T-helper 1 cell treated with Interleukin-12 subunit alpha and Interleukin-12 subunit beta and Interleukin-4 antibody, amounts not matched to agents 30 ng/mL and 1 ng/mL, for 36 hours (primary cell): ENCODE measurements at regions not wholly inside any gene's neighbourhood (a gene's known extent, or its start where the extent isn't known, plus 50 kb on each side); places are given as distances from the start of the nearest gene placed in this dataset.

ENCODE experiments used
- intact Hi-C: fragments of 100-400 bp; cut with micrococcal nuclease; formaldehyde crosslinking; loops from one replicate; pipeline ENCODE4 v1.15.1; 2024

DNA sequence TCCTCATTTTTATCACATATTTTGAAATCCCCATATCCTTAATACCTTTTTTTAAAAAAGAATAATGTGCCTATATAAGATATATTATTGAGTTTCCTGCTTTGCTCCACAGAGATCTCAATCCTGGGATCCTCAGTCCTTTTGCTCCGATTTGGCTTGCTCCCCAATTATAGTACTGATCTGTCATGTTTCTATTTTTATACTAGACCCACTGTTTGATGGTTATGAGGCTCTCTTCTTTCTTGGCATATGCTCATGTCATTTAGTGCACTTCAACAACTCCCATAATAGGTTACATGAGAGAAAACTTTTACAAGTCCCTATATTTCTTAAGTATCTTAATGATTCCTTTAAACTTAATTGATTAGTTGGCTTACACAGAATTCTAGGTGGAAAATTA lies 958.5 kb upstream of the EPHA7 start:
- intact Hi-C loops, result no loop called here

DNA sequence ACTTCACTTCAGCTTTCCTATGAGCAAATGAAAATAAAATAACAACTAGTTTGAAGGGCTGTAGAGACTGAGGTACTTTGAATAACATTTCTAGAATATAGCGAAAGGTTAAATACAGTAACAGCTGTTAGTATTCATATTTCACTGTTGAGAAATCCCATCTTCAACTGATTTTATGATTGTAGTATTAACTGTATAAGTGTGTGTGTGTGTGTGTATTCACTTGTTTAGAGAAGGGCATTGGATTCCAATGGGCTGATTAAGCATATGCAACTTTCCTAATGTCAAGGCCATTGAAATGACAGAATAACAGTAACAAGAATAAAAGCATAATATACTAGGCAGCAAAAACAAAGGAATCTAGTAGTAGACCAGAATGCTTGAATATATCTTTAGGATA lies 957.5 kb upstream of the EPHA7 start:
- intact Hi-C loops, result no loop called here

DNA sequence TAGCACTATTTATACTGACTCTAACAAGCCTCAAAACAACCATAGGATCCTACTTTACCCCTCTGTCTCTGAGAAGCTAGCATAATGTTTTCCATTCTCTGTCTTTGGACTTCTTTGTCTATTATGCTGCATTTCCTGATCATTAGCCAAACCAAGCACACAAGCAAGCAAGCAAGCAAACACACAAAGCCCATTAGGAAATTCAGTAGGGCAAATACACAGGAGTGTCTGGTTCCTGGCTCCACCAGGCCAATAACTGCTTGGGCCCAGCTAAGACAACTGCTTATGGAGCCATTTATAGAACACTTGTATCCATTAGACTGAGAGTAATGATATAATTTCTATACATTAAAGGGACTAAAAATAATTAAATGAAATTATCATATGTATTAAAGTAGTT lies 952.9 kb upstream of the EPHA7 start:
- intact Hi-C loops, result no loop called here

DNA sequence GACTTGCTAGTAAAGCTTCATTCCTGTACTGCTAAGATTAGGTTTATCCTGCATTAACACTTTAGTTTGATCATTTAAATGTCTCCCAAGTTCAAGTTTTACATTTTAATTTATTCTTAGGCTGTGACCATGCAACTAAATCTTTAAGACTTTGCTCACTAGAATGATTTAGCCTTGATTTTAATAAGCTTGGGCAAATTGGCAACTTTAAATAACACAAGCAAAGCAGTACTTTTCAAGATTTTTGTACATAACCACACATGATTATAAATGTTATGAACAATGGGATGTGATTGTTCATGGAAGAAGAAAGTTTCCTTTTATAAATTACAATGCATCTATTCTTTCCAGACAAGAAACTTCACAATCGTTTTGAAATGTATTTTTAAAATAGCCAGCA lies 948.0 kb upstream of the EPHA7 start:
- intact Hi-C loops, result no loop called here

DNA sequence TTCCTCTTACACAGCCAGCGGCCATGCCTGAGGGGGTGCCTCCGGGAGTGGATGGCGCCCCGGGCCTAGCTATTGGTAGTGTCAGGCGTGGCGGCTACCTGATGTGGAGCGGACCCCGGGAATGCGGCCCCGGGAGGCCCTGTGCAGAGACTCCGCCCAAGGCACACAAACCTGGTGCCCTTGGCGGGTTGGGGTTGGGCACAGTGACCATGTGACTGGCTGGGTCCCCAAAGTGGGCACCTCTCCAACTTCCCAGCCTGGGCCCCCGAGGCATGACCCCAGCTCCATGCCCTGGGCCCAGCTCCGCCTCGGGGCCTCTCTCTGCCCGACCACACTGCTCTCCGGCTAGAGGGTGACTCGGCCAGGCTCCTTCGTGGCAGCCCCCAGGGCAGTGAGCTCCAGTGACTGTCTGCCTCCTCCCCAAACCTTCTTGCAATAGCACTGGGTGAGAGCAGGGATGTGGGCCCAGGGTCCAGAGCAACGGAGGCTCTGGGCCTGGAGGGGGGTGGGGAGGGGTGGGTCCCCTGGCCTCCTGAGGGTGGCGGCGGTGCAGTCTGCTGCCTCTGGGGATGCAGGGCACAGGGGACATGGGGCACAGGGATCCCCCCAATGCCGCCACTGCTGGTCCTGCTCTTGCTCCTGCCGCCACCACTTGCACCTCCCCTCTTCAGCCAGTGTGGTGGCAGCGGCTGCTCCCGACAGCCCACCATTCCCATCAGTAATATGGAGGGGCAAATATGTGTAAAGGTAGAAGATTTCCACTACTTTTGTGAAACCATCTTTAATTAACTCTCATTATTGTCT lies 942.9 kb upstream of the EPHA7 start:
- intact Hi-C loops, result no loop called here

DNA sequence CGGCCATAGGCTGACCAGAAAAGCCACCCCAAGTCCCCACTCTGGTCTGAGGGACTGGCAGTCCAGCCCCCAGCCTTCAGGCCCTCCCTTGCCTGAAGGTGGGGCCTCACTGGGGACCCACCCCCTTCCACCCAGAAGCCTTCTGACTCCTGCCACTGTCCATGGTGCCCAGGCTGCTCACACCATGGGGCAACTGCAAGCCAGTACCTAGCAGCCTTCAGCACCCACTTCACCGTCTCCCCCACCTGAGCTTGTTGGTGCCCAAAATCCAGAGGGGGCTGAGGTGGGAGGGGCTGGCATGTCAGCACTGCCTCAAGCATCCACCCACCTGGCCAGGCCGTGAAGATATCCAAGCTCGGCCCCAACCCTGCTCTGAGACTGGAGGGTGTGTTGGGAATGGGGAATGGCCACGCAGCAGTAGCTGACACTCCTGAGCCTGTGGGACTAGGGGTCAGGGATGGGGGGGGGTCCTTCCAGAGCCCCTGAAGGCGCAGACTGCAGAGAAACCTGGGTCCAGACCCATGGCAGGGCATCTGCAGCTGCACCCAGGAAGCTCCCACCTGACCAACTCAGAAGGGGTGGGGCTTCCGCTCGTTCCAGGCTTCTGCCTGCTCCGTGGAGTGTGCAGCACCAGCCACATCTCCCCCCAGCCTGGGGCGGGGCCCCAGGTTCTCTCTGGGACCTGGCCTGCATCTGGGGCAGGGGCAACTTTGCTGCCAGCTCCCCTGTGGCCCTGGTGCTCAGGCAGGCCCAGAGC lies 942.1 kb upstream of the EPHA7 start:
- intact Hi-C loops, result no loop called here

DNA sequence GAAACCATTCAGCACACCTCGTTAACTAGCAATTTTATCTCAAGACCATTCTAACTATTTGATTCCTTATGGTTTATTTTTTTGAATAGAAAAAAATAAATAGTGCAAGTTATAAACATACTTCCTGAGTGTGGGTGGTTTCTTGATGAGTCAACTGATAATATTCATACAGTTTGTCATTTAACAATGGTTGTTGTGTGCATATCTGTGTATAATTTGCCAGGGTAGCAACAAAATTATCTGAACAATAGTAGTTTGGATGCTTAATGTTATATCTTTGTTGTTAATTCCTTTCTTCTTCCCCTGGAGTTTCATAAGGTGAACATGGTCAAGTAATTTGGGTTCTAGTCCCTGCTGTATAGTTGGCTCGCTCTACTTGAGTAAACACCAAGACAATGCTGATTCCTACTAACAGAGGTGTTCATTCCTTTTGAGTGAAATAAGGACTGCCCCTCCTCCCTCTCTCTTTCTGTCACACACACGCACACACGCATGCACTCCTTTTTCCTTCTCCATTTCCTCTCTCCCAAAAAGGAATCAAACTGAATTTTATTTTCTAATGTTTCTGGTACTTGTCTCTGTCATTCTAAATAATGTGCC lies 938.1 kb upstream of the EPHA7 start:
- intact Hi-C loops, result no loop called here

DNA sequence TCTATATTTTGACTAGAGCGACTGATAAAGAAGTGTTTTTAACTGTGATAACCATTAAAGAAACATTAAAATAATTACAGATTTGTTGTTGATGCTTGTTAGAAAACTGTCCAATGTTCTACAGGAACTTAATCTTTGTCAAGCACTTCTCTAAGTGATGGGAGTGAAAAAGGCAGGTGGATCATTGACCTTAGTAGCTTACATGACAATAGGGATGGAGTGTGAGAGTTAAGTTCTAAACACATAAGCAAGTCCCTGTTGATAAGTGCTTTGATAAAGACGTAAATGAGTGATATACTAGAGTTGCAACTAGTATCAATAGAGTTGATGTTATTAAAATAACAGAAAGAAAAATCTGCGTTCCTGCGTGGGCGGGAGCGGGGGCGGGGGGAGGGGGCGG lies 931.5 kb upstream of the EPHA7 start:
- intact Hi-C loops, result no loop called here

DNA sequence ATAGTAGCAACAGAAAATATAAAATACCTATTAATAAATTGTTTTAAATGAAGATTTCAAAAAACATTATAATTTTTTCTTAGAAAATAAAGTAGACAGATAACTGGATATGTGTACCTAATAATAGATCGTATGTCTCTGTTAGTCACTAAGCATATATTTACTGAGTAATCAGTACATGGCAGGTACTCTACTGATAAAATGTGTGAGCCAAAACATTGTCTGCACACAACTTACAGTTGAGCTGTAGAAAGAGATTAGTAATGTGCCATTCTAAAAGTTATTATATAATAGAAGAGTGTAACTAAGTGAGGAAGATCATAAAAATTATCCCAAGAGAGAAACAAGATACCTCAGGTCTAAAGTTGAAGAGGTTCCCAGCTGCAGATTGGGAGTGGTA lies 929.9 kb upstream of the EPHA7 start:
- intact Hi-C loops, result no loop called here

DNA sequence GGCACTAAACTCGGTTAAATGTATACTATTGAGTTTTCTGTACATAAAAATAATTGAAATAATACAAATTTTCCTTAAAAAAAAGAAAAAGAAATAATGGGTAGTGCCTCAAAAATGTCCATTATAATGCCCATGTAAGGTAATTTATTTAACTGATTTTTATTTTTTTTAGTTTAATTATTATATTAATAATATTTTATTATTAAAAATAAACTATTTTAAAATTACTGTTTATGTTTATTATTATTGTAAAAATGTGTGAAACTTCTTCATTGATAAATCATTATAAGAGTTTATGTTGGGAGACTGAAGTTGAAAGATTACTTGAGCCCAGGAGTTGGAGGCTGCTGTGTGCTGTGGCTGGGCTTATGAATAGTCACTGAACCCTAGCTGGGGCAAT lies 925.5 kb upstream of the EPHA7 start:
- intact Hi-C loops, result no loop called here

DNA sequence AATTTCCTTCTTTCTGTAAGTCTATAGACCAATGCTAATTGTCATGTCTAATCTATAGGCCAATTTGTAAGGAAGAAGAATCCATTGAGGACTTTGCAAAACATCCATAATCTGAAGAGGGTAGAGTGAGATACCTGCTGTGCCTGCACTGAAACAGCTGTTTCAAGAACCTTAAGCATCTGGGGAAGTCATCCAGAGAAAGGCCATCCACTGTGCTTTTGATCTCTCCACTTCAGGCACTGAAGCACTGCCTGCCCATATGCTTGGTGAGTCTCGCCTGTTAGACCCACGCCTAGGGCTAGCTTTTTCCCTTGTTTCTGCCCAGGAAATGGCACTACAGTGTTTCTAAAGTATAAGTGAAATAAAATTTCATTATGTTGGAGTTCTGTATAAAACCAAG lies 921.8 kb upstream of the EPHA7 start:
- intact Hi-C loops, result no loop called here

DNA sequence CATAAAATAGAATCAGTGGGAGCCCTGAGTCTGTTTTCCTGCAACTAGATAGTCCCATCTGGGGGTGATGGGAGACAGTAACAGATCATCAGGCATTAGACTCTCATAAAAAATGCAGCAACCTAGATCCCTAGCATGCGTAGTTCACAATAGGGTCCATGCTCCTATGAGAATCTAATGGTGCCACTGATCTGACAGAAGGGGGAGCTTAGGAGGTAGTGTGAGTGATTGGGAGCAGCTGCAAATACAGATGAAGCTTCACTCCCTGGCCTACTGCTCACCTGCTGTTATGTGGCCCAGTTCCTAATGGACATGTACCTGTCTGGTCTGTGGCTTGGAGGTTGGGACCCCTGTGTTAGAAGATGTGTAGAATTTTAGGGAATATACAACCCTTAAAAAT lies 904.5 kb upstream of the EPHA7 start:
- intact Hi-C loops, result no loop called here

DNA sequence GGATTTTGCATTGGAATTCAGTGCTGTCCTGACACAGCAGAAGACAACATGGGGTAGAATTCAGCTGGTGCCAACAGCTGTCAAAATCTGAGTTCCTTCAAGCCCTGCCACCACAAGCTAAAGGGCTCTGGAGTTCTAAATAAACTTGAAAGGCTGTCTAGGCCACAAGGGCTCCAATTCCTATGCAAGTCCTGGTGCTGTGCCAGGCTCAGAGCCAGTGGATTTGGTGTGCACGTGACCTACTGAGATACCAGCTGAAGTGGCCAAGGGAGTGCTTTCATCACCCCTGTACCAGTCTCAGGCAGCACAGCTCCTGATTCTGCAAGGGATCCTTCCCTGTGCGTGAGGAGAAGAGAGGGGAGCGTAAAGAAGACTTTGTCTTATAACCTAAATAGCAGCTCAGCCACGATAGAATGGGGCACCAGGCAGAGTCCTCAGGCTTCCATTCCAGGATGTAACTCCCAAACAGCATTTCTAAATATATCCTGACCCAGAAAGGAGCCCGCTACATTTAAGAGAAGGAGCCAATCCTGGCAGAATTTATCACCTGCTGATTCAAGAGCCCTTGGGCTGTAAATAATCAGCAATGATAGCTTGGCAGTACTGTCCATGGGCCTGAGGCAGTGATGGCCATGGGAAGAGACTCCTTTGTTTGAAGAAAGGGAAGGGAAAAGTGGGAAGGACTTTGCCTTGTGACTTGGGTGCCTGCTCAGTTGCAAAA lies 881.2 kb upstream of the EPHA7 start:
- intact Hi-C loops, result no loop called here

DNA sequence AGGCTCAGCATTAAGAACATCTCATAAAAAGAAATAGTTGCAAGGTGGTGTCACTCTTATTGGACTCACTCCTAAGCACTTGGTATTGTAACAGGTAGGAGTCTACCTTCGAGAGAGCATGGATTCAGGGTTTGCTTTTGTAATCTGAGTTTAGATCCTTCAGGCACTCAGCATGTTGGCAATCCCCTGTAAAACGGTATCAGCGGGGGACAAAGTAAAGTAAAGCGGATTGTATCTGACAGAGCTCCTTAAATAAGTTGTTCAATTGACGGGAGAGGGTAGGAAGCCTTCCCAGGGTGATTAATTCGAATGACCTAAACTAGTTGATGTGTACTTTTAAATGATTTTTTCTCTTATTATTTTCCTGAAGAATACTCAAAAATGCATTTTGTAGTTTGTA lies 869.8 kb upstream of the EPHA7 start:
- intact Hi-C loops, result no loop called here

DNA sequence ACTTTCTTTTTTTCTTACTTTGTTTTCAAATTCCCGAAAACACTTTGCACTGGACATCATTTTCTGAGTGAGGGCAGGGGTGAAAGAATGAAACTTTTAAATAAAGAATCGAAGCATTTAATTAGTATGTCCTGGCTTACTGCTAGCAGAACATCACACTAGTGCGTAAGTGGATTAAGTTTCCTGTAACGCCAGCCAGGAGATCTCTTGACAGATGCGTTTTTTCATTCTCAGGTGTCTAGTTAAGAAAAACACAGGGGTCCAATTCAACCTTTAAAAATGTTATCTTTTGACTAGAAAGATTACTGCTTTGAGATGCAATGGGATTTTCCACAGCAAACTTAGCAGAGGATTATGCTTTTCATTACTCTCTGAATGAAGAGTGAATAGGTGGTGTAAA lies 858.8 kb upstream of the EPHA7 start:
- intact Hi-C loops, result loop anchor here (5.0 kb wide), 1 partner anchor 871 kb away; no protein-coding TSS in a partner anchor

DNA sequence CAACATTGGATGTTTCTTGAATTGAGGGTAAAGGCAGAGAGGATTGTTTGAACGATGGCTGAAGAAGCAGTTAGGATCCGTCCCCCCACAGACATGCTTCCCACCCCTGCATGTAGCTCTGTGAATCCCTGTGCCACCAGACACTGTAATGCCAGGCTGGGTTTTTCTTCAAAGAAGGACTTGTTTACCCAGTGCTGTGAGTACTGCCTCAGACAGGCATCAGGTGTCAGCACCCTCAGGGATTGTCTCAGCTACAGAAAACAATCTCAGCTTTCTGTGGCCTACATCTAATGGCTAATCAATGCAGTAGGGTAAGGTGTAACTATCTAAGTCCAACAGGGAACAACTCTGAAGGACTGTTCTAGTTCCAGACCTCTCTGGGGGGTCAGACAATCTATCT lies 853.0 kb upstream of the EPHA7 start:
- intact Hi-C loops, result no loop called here

DNA sequence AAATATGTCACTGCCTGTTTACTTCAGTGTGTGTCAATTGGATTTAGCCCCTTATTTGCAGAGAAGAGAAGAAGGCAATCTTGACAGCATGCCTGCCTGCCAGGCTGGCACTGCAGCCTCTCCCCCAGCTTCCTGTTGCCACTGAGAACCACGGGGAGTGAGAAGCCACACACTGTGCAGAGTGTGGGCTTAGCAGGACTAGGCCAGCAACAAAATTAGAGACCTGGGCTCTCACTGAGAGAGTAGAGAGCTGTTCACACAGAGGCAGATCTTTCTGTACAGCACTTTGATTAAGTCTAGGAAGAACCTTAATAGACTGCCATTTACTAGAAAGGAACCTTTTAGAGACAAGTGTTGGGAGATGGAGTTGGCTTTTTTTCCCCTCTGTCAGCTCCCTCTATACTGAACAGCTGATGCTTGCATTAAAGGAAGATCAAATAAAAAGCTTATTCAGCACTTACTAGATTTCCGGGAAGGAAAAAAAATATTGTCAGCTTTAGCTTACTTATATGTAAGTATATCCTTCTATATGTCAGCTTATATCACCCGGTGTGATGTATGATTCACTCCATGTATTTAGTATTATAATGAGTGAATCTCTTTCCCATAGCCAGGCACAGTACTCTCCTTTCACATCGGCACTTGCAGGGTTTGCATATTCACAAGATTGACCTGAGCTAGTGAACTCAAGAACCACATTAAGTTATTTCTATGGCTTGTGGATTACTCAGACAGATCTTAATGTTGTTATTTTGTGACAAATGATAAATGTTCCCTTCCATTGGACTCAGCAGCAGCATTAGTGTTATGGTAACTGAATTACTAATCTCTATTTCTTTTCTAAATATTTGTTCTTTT lies 851.0 kb upstream of the EPHA7 start:
- intact Hi-C loops, result no loop called here

DNA sequence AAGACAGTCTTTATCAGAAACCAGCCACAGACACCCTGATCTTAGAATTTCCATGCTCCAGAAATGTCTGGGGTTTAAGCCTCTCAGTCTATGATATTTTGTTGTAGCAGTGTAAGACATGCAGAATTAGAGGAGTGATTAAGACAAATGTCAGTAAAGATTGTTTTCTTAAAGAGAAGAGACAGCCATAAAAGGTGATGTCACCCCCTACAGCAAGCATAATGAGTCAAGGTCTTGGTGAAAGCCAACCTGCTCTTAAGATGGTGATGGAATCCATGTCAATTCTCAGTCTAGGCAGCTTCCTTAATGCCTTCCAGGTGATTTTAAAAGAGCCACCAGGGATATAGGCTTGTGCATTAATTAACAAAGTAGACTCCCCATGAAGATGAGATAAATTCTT lies 849.9 kb upstream of the EPHA7 start:
- intact Hi-C loops, result no loop called here

DNA sequence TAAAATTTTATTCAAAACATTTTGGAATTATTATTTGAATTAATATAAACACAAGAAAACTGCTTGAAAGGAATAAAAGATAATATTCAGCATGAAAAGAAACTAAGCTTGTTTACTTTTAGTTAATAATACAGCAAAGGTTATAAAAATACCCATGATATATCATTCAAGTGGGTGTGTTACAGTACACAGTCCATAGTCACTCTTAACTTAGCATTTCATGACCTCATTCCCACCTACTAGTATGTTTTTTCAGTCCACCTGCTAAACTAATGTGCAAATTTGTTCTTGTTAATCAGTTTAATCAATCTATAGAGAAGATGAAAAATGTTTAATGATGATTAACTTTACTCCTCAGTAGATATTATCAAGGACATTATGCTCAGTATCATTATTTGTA lies 841.4 kb upstream of the EPHA7 start:
- intact Hi-C loops, result no loop called here

DNA sequence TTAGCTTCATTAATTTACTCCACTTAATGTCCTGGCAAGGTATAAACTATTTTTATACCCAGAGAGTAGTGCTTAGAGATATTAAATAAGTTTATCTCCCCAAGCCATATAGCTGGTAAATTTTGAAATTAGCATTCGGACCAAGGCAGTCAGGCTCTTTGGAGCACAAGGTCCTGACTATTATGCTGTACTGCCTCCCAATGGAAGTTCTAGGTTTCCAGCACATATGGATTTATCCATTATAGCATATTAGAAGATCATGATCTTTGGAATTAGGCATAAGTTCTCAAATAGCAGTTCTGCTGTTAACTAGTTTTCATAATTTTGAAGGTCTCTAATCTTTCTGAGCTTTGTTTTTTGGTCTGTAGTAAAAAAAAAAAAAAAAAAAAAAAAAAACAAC lies 835.3 kb upstream of the EPHA7 start:
- intact Hi-C loops, result no loop called here

DNA sequence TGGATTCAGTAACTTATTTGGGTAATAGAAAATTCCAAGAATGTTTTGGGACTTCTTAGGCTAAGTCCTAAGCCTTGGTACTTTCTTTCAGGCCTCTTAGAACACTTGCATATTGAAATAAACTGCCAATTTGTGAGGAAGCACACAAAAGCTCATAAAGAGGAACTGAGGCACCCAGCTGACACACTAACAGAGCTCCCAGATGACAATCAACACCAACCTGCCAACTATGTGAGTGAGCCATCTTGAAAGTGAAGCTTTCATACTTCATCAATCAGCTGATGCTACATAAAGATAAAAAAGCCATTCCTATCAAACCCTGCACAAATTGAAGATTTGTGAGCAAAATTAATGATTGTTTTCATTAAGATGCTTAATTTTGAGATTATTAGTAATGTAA lies 832.5 kb upstream of the EPHA7 start:
- intact Hi-C loops, result no loop called here
